KMS-11 (cell line): ENCODE measurements at regions not wholly inside any gene's neighbourhood (a gene's known extent, or its start where the extent isn't known, plus 50 kb on each side); places are given as distances from the start of the nearest gene placed in this dataset.
"Not testable (repeated sequence)": the region's sequence is repeated elsewhere in the genome, so short reads cannot be mapped to it uniquely, and the experiment has no call there.

ENCODE experiments used
- H2AFZ ChIP-seq: fragments of 200-600 bp; sonication (generic); 2 replicates; pipeline ENCODE4 v1.6.1; 2016; ENCODE audit warnings: antibody characterized with exemption, mixed run types, low read depth
- H3K27ac ChIP-seq: fragments of 200-600 bp; sonication (generic); 2 replicates; pipeline ENCODE4 v1.6.1; 2016; ENCODE audit warnings: mild to moderate bottlenecking, mixed run types
- H3K27me3 ChIP-seq: fragments of 200-600 bp; sonication (generic); 2 replicates; pipeline ENCODE4 v1.6.1; 2017; ENCODE audit warnings: mild to moderate bottlenecking, low read depth, mixed run types, moderate library complexity; ENCODE audit not compliant: insufficient read depth
- H3K36me3 ChIP-seq: fragments of 200-600 bp; sonication (generic); 2 replicates; pipeline ENCODE4 v1.6.1; 2017; ENCODE audit warnings: mild to moderate bottlenecking, mixed run types; ENCODE audit not compliant: insufficient read depth
- H3K4me1 ChIP-seq: fragments of 200-600 bp; sonication (generic); 2 replicates; pipeline ENCODE4 v1.6.1; 2016; ENCODE audit warnings: mild to moderate bottlenecking, low read depth, mixed run types; ENCODE audit not compliant: poor library complexity, severe bottlenecking
- H3K4me2 ChIP-seq: fragments of 200-600 bp; sonication (generic); 2 replicates; pipeline ENCODE4 v1.7.0; 2016; ENCODE audit warnings: mild to moderate bottlenecking, mixed run types
- H3K4me3 ChIP-seq: fragments of 200-600 bp; sonication (generic); IDR thresholded peaks from 2 replicates; pipeline ENCODE4 v1.6.1; 2017; ENCODE audit warnings: low read depth, low read length, mixed read lengths; ENCODE audit not compliant: insufficient read depth
- H3K79me2 ChIP-seq: fragments of 200-600 bp; sonication (generic); 2 replicates; pipeline ENCODE4 v1.6.1; 2016; ENCODE audit warnings: low read depth, mixed run types; ENCODE audit not compliant: insufficient read depth
- H3K9ac ChIP-seq: fragments of 200-600 bp; sonication (generic); 2 replicates; pipeline ENCODE4 v1.6.1; 2016; ENCODE audit warnings: mild to moderate bottlenecking, mixed run types
- H4K20me1 ChIP-seq: fragments of 200-600 bp; sonication (generic); 2 replicates; pipeline ENCODE4 v1.6.1; 2016; ENCODE audit warnings: mild to moderate bottlenecking, mixed run types; ENCODE audit not compliant: insufficient read depth
- TF ChIP-seq, protein P1 (sequence below): fragments of 200-600 bp; sonication (generic); conservative IDR thresholded peaks from 2 replicates; pipeline ENCODE4 v1.6.1; 2017; ENCODE audit warnings: low read depth, mild to moderate bottlenecking, antibody characterized with exemption, low read length, moderate library complexity, mixed read lengths

GRCh38 chr1:99439433-99440075 is 175.3 kb downstream of the PLPPR4 start:
- Histone ChIP-seq H3K36me3 (no peaks in the 10 kb centered on the region), H3K79me2 (no peaks in the 10 kb centered on the region), H3K27me3 (no peaks in the 10 kb centered on the region), H3K4me2 (no peak overlapping the region), H2AFZ (no peak overlapping the region), H3K27ac (no peak overlapping the region), H3K9ac (no peak overlapping the region), H3K4me1 (no peaks in the 10 kb centered on the region), H4K20me1 (no peaks in the 10 kb centered on the region), H3K4me3 (no peak overlapping the region)
- TF ChIP-seq, protein P1, sequence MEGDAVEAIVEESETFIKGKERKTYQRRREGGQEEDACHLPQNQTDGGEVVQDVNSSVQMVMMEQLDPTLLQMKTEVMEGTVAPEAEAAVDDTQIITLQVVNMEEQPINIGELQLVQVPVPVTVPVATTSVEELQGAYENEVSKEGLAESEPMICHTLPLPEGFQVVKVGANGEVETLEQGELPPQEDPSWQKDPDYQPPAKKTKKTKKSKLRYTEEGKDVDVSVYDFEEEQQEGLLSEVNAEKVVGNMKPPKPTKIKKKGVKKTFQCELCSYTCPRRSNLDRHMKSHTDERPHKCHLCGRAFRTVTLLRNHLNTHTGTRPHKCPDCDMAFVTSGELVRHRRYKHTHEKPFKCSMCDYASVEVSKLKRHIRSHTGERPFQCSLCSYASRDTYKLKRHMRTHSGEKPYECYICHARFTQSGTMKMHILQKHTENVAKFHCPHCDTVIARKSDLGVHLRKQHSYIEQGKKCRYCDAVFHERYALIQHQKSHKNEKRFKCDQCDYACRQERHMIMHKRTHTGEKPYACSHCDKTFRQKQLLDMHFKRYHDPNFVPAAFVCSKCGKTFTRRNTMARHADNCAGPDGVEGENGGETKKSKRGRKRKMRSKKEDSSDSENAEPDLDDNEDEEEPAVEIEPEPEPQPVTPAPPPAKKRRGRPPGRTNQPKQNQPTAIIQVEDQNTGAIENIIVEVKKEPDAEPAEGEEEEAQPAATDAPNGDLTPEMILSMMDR, result no peak

GRCh38 chr1:99441299-99442095 is 177.2 kb downstream of the PLPPR4 start:
- H4K20me1 ChIP-seq, result no peaks in the 10 kb centered on the region
- no peak overlapping the region for H3K4me2 ChIP-seq
- H3K79me2 ChIP-seq, result no peaks in the 10 kb centered on the region
- H3K4me1 ChIP-seq, result no peaks in the 10 kb centered on the region
- no peak overlapping the region for H3K9ac ChIP-seq
- H3K4me3 ChIP-seq, result no peak overlapping the region
- no peak overlapping the region for H3K27ac ChIP-seq
- TF ChIP-seq, protein P1, result no peak
- no peak overlapping the region for H2AFZ ChIP-seq
- no peaks in the 10 kb centered on the region for H3K27me3 ChIP-seq
- H3K36me3 ChIP-seq, result no peaks in the 10 kb centered on the region

- not testable (repeated sequence) for H3K27ac ChIP-seq, H3K36me3 ChIP-seq, H3K4me1 ChIP-seq, H3K9ac ChIP-seq, H2AFZ ChIP-seq, H3K79me2 ChIP-seq, H4K20me1 ChIP-seq, H3K27me3 ChIP-seq, H3K4me3 ChIP-seq, H3K4me2 ChIP-seq
These were observed 180.1 kb downstream of the PLPPR4 start for GRCh38 chr1:99444211-99444927.

DNA sequence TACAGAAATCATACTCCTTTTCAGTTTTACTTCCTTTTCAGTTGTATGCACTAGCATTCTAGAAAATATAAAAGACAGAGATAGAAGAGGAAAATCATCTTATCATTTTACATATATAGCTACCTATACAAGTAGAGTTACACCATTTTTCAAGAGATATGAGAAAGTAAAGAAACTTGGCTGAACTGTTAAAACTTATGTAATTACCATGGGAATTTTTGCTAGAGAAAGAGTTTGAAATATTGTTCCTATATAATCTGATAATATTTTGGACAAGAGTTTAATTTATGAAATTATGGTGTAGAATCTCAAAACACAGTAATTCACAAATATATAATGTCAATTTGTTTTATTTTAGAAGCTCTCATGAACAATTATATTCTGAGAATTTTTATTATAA is 180.8 kb downstream of the PLPPR4 start:
- H3K4me1 ChIP-seq, result no peaks in the 10 kb centered on the region
- TF ChIP-seq, protein P1, result no peak
- H3K79me2 ChIP-seq, result no peaks in the 10 kb centered on the region
- H3K27ac ChIP-seq, result no peak overlapping the region
- H3K9ac ChIP-seq, result no peak overlapping the region
- H2AFZ ChIP-seq, result no peak overlapping the region
- H3K4me2 ChIP-seq, result no peak overlapping the region
- no peaks in the 10 kb centered on the region for H3K27me3 ChIP-seq
- H4K20me1 ChIP-seq, result no peaks in the 10 kb centered on the region
- H3K36me3 ChIP-seq, result no peaks in the 10 kb centered on the region
- H3K4me3 ChIP-seq, result no peak overlapping the region
